Lower leg skin (tissue), 3 donors: ENCODE measurements at regions not wholly inside any gene's neighbourhood (a gene's known extent, or its start where the extent isn't known, plus 50 kb on each side); places are given as distances from the start of the nearest gene placed in this dataset.

Experiments
- CTCF ChIP-seq, 3 donors: fragments of 450-650 bp; IDR thresholded peaks; one replicate each; pipeline ENCODE4 v1.5.1; 2016; ENCODE audit warnings: antibody characterized with exemption in 3 of 3, mild to moderate bottlenecking in 3 of 3, moderate library complexity in 2 of 3
- POLR2A ChIP-seq, 2 donors: fragments of 450-650 bp; IDR thresholded peaks; one replicate each; pipeline ENCODE4 v1.6.1; 2016 to 2017; ENCODE audit warnings: antibody characterized with exemption in 2 of 2, mild to moderate bottlenecking in 1 of 2, moderate library complexity in 1 of 2

DNA sequence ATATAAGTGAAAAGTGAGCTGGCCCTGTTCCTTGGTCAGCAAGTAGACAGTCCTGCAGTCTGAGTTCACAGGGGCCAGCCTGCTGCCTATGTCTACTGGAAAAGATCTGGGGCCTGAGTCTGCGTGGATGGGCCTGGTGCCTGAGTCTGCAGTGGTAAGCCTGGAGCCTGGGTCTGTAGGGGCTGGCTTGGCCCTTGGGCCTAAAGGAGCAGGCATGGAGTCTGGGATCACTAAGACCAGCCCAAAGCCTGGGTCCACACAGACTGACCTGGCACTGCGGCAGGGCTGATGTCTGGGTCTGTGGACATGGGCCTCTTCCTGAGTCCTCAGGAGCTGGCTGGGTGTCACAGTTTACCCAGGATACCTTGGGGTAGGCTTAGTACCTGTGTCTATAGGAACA, 95.4 kb downstream of the KLHL28 start:
- TF ChIP-seq POLR2A (IDR thresholded peaks at IDR 0.05): no peak
- TF ChIP-seq CTCF (IDR thresholded peaks at IDR 0.05): no peak
